Right atrium auricular region (tissue), 2 donors: ENCODE measurements at regions not wholly inside any gene's neighbourhood (a gene's known extent, or its start where the extent isn't known, plus 50 kb on each side); places are given as distances from the start of the nearest gene placed in this dataset.

Experiments
- DNase-seq: peaks from one replicate; pipeline ENCODE4 v3.0.0-alpha.2; 2019; ENCODE audit warnings: low spot score
- H3K27ac ChIP-seq, 2 donors: fragments of 200-600 bp; sonication (generic); 1 replicate in 1 of 2; 2 replicates in 1 of 2; pipeline ENCODE4 v1.5.1; 2016 to 2019
- H3K27me3 ChIP-seq, 2 donors: fragments of 200-600 bp; sonication (generic); one replicate each; pipeline versions ENCODE4 v1.5.1 to v1.6.0; 2017 to 2019
- H3K36me3 ChIP-seq: fragments of 200-600 bp; sonication (generic); one replicate; pipeline ENCODE4 v1.5.1; 2016
- H3K4me1 ChIP-seq, 2 donors: fragments of 200-600 bp; sonication (generic); one replicate each; pipeline versions ENCODE4 v1.5.1 to v1.6.0; 2017 to 2019
- H3K4me3 ChIP-seq, 2 donors: fragments of 200-600 bp; sonication (generic); 1 replicate in 1 of 2; 2 replicates in 1 of 2; pipeline ENCODE4 v1.5.1; 2017 to 2019; ENCODE audit warnings: mild to moderate bottlenecking in 1 of 2, moderate library complexity in 1 of 2
- H3K9me3 ChIP-seq, 2 donors: fragments of 200-600 bp; sonication (generic); one replicate each; pipeline ENCODE4 v1.5.1; 2019
- TF ChIP-seq, protein P1 (sequence below), 2 donors: fragments of 200-600 bp; sonication (generic); IDR thresholded peaks; one replicate each; pipeline ENCODE4 v1.5.1; 2019; ENCODE audit warnings: antibody characterized with exemption in 2 of 2

DNA sequence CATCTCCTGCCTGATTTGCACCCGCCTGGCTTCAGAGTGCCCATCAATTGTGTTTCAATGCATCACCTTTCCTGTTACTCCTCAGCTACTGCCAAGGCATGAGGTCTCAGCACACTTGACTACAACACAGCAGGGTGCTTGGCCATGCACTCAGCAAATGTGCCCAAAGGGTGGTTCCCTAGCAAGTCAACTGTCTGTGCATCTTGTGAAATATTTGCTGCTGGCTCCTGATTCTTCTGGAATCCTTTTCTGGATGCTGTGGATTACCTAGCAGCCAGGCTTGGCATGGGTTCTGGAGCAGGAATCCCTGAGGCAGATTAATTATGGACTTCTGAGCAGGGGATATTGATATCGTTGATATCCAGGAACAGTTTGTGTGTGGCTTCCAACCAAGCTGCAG lies 662.6 kb upstream of the MGMT start:
- Histone ChIP-seq H3K9me3 (no peaks in the 10 kb centered on the region), H3K27ac (no peak overlapping the region), H3K4me1 (no peaks in the 10 kb centered on the region), H3K4me3 (no peak overlapping the region), H3K27me3 (no peaks in the 10 kb centered on the region), H3K36me3 (no peaks in the 10 kb centered on the region)
- no peak for DNase-seq
- TF ChIP-seq, protein P1, sequence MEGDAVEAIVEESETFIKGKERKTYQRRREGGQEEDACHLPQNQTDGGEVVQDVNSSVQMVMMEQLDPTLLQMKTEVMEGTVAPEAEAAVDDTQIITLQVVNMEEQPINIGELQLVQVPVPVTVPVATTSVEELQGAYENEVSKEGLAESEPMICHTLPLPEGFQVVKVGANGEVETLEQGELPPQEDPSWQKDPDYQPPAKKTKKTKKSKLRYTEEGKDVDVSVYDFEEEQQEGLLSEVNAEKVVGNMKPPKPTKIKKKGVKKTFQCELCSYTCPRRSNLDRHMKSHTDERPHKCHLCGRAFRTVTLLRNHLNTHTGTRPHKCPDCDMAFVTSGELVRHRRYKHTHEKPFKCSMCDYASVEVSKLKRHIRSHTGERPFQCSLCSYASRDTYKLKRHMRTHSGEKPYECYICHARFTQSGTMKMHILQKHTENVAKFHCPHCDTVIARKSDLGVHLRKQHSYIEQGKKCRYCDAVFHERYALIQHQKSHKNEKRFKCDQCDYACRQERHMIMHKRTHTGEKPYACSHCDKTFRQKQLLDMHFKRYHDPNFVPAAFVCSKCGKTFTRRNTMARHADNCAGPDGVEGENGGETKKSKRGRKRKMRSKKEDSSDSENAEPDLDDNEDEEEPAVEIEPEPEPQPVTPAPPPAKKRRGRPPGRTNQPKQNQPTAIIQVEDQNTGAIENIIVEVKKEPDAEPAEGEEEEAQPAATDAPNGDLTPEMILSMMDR (IDR thresholded peaks at IDR 0.05) = no peak

DNA sequence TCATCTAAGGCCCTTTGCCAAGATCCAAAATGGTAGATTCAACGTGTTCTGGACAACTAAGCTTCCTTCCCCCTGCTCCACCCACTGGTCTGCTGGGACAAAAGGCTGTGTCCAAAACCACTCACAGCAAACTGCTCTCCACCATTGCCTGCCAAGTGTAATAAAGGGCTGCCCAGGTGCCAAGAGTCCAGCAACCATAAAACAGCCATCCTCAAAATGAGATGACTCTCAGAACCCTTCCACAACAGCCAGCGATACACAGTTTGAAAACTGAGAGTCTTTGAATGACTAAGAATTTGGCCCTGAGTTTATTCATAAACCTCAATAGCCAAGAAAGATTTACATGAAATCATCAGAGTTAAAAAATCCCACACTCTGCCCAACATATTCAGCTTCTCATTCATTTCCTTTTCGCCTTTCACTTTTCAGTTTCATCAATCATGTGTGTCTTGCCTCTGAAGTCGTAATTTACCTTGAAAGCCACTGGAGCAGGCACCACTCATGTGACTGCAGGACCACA lies 658.1 kb upstream of the MGMT start:
- TF ChIP-seq, protein P1 (IDR thresholded peaks at IDR 0.05) = no peak
- no peak for DNase-seq
- no peaks in the 10 kb centered on the region for H3K36me3 ChIP-seq
- no peaks in the 10 kb centered on the region for H3K9me3 ChIP-seq
- H3K27me3 ChIP-seq = no peaks in the 10 kb centered on the region
- no peaks in the 10 kb centered on the region for H3K4me1 ChIP-seq
- H3K4me3 ChIP-seq = no peak overlapping the region
- no peak overlapping the region for H3K27ac ChIP-seq

DNA sequence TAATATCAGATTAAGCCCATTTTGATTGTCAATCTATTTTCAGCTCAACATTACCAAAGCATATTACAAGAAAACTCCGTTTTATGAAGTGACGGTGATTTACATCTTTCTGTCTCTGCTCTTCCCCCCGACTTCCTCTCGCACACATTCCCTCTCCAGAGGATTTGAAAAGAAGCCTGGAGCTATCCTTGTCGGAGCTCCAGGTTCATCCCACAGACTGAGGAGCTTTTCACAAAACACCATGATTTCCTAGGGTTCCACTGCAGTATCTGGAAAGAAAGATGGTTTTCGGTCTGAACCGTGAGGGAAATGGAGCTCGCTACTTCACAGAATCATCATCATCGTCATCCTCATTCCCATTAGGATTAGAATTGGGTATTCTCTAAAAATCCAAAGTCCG lies 655.5 kb upstream of the MGMT start:
- Histone ChIP-seq H3K27ac (no peak overlapping the region), H3K27me3 (no peaks in the 10 kb centered on the region), H3K36me3 (no peaks in the 10 kb centered on the region)

DNA sequence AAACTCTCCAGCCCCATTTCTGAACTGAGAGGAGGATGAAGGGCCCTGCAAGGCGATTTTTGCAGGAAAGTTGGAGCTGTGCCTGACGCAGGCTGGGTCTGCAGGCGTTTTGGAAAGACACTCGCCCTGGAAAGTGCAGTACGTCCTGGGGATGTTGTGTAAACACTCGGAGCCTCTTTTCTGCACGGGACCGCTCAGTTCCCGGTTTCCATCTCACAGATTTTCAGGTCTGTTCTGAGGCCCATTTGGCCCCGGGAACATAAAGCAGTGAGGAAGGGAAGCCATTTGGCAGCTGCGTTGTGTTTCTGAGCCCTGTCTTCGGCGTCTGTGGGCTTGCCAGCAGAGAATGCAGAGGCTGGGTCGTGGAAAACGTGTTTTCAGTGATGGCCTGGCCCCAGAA lies 655.0 kb upstream of the MGMT start:
- Histone ChIP-seq H3K9me3 (no peaks in the 10 kb centered on the region), H3K36me3 (no peaks in the 10 kb centered on the region), H3K27me3 (no peaks in the 10 kb centered on the region), H3K4me1 (no peaks in the 10 kb centered on the region), H3K27ac (no peak overlapping the region), H3K4me3 (no peak overlapping the region)
- TF ChIP-seq, protein P1 (IDR thresholded peaks at IDR 0.05) = no peak
- DNase-seq = no peak

More for the DNA sequence above, 655.5 kb upstream of the MGMT start:
- H3K4me3 ChIP-seq = no peak overlapping the region
- DNase-seq = no peak
- H3K4me1 ChIP-seq = no peaks in the 10 kb centered on the region
- H3K9me3 ChIP-seq = no peaks in the 10 kb centered on the region
- TF ChIP-seq, protein P1 (IDR thresholded peaks at IDR 0.05) = no peak

DNA sequence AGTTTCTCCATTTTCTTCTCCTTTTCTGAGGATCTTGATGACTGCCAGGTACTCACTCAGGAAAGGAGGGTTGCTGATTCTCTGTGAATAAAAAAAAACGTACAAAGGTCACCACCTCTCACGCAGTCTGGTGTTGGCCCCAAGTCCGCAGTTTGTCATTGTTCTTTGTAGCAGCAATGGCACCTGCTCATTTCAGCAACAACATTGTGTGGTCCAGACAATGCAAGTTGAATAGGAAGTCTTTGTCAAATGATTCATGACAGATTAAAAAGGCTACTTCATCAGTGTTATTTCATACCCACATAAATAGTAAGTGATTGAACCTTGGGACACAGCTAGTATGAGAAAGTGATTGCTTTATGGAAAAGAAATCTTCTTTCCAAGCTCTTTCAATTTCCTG lies 653.5 kb upstream of the MGMT start:
- no peaks in the 10 kb centered on the region for H3K9me3 ChIP-seq
- H3K36me3 ChIP-seq = no peaks in the 10 kb centered on the region
- no peak for DNase-seq
- TF ChIP-seq, protein P1 (IDR thresholded peaks at IDR 0.05) = no peak
- H3K4me3 ChIP-seq = no peak overlapping the region
- H3K27ac ChIP-seq = no peak overlapping the region
- H3K27me3 ChIP-seq = no peaks in the 10 kb centered on the region
- no peaks in the 10 kb centered on the region for H3K4me1 ChIP-seq

DNA sequence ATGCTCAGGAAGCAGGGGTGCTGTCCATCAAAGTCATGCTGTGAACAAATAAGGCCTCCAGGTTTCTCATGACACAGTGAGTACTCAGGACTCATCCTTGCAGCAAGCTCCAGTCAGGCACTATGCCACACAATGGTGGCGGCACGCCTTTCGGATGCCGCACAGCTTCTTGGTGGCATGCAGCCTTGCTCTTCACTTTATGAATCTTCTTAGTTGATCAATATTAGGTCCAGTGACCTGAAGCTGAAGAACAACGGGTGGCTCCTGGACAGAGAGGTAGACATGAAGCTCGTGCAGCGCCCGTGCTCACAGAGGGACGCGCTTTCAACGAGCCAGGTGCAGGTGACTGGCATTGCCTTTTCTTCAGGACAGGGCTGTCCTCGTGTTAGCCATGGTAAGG lies 653.0 kb upstream of the MGMT start:
- no peak for DNase-seq
- TF ChIP-seq, protein P1 (IDR thresholded peaks at IDR 0.05) = no peak

More for the DNA sequence above, 653.0 kb upstream of the MGMT start:
- H3K4me1 ChIP-seq = no peaks in the 10 kb centered on the region
- H3K9me3 ChIP-seq = no peaks in the 10 kb centered on the region
- no peaks in the 10 kb centered on the region for H3K36me3 ChIP-seq
- H3K4me3 ChIP-seq = no peak overlapping the region
- H3K27me3 ChIP-seq = no peaks in the 10 kb centered on the region
- no peak overlapping the region for H3K27ac ChIP-seq
